Endodermal cell (in vitro differentiated cells): ENCODE measurements at regions not wholly inside any gene's neighbourhood (a gene's known extent, or its start where the extent isn't known, plus 50 kb on each side); places are given as distances from the start of the nearest gene placed in this dataset.

Experiments used
- DNase-seq: peaks from one replicate; pipeline ENCODE4 v3.0.0-alpha.2; 2017
- H3K27ac ChIP-seq: 2 replicates; pipeline ENCODE4 v1.5.1; 2013; ENCODE audit warnings: mild to moderate bottlenecking, low read depth, low read length, moderate library complexity
- H3K27me3 ChIP-seq: 2 replicates; pipeline ENCODE4 v1.6.1; 2013; ENCODE audit warnings: mild to moderate bottlenecking, low read length, moderate library complexity; ENCODE audit not compliant: insufficient read depth, control insufficient read depth, poor library complexity, severe bottlenecking
- H3K36me3 ChIP-seq: 2 replicates; pipeline ENCODE4 v1.7.0; 2013; ENCODE audit warnings: mild to moderate bottlenecking, low read length, moderate library complexity; ENCODE audit not compliant: control insufficient read depth, insufficient read depth
- H3K4me1 ChIP-seq: one replicate; pipeline ENCODE4 v1.7.0; 2013; ENCODE audit warnings: low read length; ENCODE audit not compliant: control insufficient read depth, insufficient read depth
- H3K4me3 ChIP-seq: 2 replicates; pipeline ENCODE4 v1.5.1; 2013; ENCODE audit warnings: mild to moderate bottlenecking, low read length, moderate library complexity
- H3K9ac ChIP-seq: 2 replicates; pipeline ENCODE4 v1.6.1; 2013; ENCODE audit warnings: mild to moderate bottlenecking, low read length, moderate library complexity; ENCODE audit not compliant: poor library complexity, severe bottlenecking; ENCODE audit errors: extremely low read depth
- H3K9me3 ChIP-seq: 2 replicates; pipeline ENCODE4 v1.6.1; 2013; ENCODE audit warnings: mild to moderate bottlenecking, low read length, moderate library complexity; ENCODE audit not compliant: control insufficient read depth
- H3K27ac Mint-ChIP-seq: 2 replicates; pipeline ENCODE4 v1.8.0; 2020; ENCODE audit warnings: mixed read lengths
- H3K27me3 Mint-ChIP-seq: 2 replicates; pipeline ENCODE4 v1.8.0; 2021; ENCODE audit warnings: mild to moderate bottlenecking, mixed read lengths; ENCODE audit not compliant: insufficient read depth
- H3K36me3 Mint-ChIP-seq: 2 replicates; pipeline ENCODE4 v1.8.0; 2020; ENCODE audit warnings: low read depth, mixed read lengths
- H3K4me1 Mint-ChIP-seq: 2 replicates; pipeline ENCODE4 v1.8.0; 2020; ENCODE audit warnings: mixed read lengths
- H3K4me3 Mint-ChIP-seq: 2 replicates; pipeline ENCODE4 v1.8.0; 2020; ENCODE audit warnings: mild to moderate bottlenecking, moderate library complexity, mixed read lengths
- H3K9me3 Mint-ChIP-seq: 2 replicates; pipeline ENCODE4 v1.8.0; 2020; ENCODE audit warnings: mild to moderate bottlenecking, mixed read lengths
- WGBS, 2 experiments: methylation state at CpG; one replicate each; pipeline versions ENCODE4 v1.1.5 to v1.1.7; 2013; ENCODE audit warnings: missing lambda C conversion rate in 2 of 2, mixed read lengths in 1 of 2; ENCODE audit not compliant: insufficient coverage in 1 of 2, insufficient read length in 1 of 2; 5-methylcytosine and 5-hydroxymethylcytosine counted together
- TF ChIP-seq, protein P1 (sequence below): fragments of 200-600 bp; sonication (generic); conservative IDR thresholded peaks from 2 replicates; pipeline ENCODE4 v1.5.0; 2021; ENCODE audit warnings: antibody characterized with exemption, mild to moderate bottlenecking

DNA sequence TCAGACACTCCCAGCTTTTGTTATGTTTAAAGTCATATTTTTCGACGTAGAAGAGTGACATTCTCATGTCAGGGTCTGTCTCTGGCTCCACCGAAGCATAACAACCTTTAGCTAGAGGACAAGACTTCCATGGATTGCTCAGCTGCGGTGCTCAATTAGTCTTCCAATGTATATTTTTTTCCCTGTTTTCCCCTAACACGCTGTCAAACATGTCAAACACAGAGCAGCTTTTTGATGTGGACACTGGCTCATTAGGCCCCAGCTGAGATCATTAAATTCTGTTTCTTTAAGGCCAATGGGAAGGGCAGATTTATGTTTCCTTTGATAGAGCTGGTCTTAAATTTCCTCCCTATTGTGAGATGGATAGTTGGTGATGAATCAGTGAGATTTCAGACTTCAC, 525.4 kb downstream of the PIK3C3 start:
- no peaks in the 10 kb centered on the region for H3K36me3 ChIP-seq
- 86 to 98% methylated on average over 5 of the region's 5 CpGs for whole genome bisulfite sequencing, 2 experiments

DNA sequence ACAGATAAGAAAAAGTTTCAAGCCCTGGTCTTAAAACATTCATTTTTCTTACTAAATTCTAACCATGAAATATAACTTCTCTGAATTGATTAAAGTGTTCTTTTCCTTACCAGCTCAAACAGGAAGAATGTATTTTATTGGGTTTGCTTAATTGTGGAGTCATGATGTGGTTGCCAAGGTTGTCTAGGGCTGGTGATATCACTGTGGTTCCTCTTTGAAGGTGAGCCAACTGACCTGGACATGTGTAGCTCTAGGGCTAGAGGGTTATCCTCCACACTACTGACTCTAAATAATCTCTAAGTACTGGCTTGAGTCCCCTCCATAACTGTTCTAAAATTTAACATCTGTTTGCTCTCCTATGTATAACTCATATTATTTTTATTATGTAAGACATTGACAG, 529.6 kb downstream of the PIK3C3 start:
- no peak overlapping the region for H3K9ac ChIP-seq
- H3K4me3 Mint-ChIP-seq: no peak overlapping the region
- peaks cover 11% of the 10 kb centered on the region for H3K9me3 Mint-ChIP-seq
- peaks cover 14% of the 10 kb centered on the region for H3K9me3 ChIP-seq
- H3K4me3 ChIP-seq: no peak overlapping the region
- TF ChIP-seq, protein P1, sequence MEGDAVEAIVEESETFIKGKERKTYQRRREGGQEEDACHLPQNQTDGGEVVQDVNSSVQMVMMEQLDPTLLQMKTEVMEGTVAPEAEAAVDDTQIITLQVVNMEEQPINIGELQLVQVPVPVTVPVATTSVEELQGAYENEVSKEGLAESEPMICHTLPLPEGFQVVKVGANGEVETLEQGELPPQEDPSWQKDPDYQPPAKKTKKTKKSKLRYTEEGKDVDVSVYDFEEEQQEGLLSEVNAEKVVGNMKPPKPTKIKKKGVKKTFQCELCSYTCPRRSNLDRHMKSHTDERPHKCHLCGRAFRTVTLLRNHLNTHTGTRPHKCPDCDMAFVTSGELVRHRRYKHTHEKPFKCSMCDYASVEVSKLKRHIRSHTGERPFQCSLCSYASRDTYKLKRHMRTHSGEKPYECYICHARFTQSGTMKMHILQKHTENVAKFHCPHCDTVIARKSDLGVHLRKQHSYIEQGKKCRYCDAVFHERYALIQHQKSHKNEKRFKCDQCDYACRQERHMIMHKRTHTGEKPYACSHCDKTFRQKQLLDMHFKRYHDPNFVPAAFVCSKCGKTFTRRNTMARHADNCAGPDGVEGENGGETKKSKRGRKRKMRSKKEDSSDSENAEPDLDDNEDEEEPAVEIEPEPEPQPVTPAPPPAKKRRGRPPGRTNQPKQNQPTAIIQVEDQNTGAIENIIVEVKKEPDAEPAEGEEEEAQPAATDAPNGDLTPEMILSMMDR: no peak
- H3K4me1 Mint-ChIP-seq: no peaks in the 10 kb centered on the region
- H3K36me3 ChIP-seq: no peaks in the 10 kb centered on the region
- H3K4me1 ChIP-seq: no peaks in the 10 kb centered on the region
- DNase-seq: no peak
- no peak overlapping the region for H3K27ac ChIP-seq
- no peak overlapping the region for H3K27ac Mint-ChIP-seq
- H3K27me3 ChIP-seq: no peaks in the 10 kb centered on the region
- no peaks in the 10 kb centered on the region for H3K27me3 Mint-ChIP-seq
- H3K36me3 Mint-ChIP-seq: no peaks in the 10 kb centered on the region

More for the DNA sequence above, 525.4 kb downstream of the PIK3C3 start:
- DNase-seq: no peak
- Histone ChIP-seq H3K27ac (no peak overlapping the region), H3K4me3 (no peak overlapping the region), H3K4me1 (no peaks in the 10 kb centered on the region), H3K9me3 (peaks cover 13% of the 10 kb centered on the region), H3K27me3 (no peaks in the 10 kb centered on the region), H3K9ac (no peak overlapping the region)
- Mint-ChIP-seq H3K36me3 (no peaks in the 10 kb centered on the region), H3K27ac (no peak overlapping the region), H3K4me3 (no peak overlapping the region), H3K27me3 (no peaks in the 10 kb centered on the region), H3K9me3 (peaks cover 7% of the 10 kb centered on the region), H3K4me1 (no peaks in the 10 kb centered on the region)
- TF ChIP-seq, protein P1: no peak

DNA sequence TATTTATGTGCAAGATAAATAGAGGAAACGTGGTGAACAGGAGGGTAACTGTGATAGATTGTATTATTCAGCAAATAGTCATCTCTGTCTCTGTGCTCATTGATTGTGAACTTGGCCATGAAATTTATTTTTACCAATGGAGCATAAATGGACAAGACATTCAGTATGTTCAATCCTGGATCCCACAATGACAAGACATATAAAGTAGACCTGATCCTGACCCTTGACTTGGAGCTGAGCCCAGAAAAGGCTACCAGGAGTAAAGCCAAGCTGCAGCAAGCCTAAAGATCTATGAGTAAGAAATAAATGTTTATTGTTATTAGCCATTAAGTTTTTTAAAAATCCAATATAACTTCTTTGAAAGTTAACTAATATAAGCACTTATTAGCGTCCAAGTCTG, 531.2 kb downstream of the PIK3C3 start:
- no peak for DNase-seq
- Mint-ChIP-seq H3K4me1 (no peaks in the 10 kb centered on the region), H3K9me3 (peaks cover 11% of the 10 kb centered on the region), H3K27me3 (no peaks in the 10 kb centered on the region), H3K4me3 (no peak overlapping the region), H3K36me3 (no peaks in the 10 kb centered on the region), H3K27ac (no peak overlapping the region)
- TF ChIP-seq, protein P1: no peak
- no peak overlapping the region for H3K9ac ChIP-seq
- no peak overlapping the region for H3K4me3 ChIP-seq
- H3K9me3 ChIP-seq: peaks cover 14% of the 10 kb centered on the region
- no peaks in the 10 kb centered on the region for H3K27me3 ChIP-seq
- no peaks in the 10 kb centered on the region for H3K36me3 ChIP-seq
- no peak overlapping the region for H3K27ac ChIP-seq
- 88 to 100% methylated on average over 1 of the region's 2 CpGs for WGBS, 2 experiments
- H3K4me1 ChIP-seq: no peaks in the 10 kb centered on the region
